ENCODE measurements at regions not wholly inside any gene's neighbourhood (a gene's known extent, or its start where the extent isn't known, plus 50 kb on each side); places are given as distances from the start of the nearest gene placed in this dataset.

GRCh38 chr9:16120231-16120641 lies 567.4 kb downstream of the CCDC171 start:
- TF ChIP-seq CTCF (conservative IDR thresholded peaks at IDR 0.05 in 1 of 2, IDR thresholded peaks at IDR 0.05 in 1 of 2; ENCODE audit: low read depth in 1 of 2, low read length in 2 of 2) (no peak), EZH2 (IDR thresholded peaks at IDR 0.05; ENCODE audit: low read length, missing control alignments) (no peak)

Measured in fibroblast of lung (primary cell).